A673 (cell line): ENCODE measurements at regions not wholly inside any gene's neighbourhood (a gene's known extent, or its start where the extent isn't known, plus 50 kb on each side); places are given as distances from the start of the nearest gene placed in this dataset.

Experiments
- BruUV-seq: library from RNA; stranded (reverse); fragments of 400-500 nt; replicated peaks from 2 replicates; lab custom pipeline; 2021; lab: Mats Ljungman, UMichigan
- CTCF ChIA-PET: fragments of 300-600 bp; sonication (Branson Sonifier 250); formaldehyde crosslinking; loops from one replicate; lab custom pipeline; 2022; ENCODE audit warnings: antibody characterized with exemption; lab: Charles Lee
- POLR2A ChIA-PET: fragments of 300-600 bp; sonication (Branson Sonifier 250); formaldehyde crosslinking; loops from one replicate; lab custom pipeline; 2022; ENCODE audit warnings: antibody characterized with exemption; ENCODE audit not compliant: low non-redundant PET; lab: Charles Lee
- DNase-seq: peaks from one replicate; pipeline ENCODE4 v3.0.0-alpha.2; 2015; ENCODE audit warnings: low spot score
- H3K27ac ChIP-seq: fragments of 200-600 bp; sonication (generic); 2 replicates; pipeline ENCODE4 v1.5.1; 2016; ENCODE audit warnings: mixed run types, low read depth, mild to moderate bottlenecking, mixed read lengths, antibody characterized with exemption, low read length; ENCODE audit not compliant: poor library complexity, severe bottlenecking
- H3K27me3 ChIP-seq: fragments of 200-600 bp; sonication (generic); replicated peaks from 2 replicates; pipeline ENCODE4 v1.6.1; 2017; ENCODE audit warnings: mixed run types, low read depth, mild to moderate bottlenecking, mixed read lengths, antibody characterized with exemption, low read length; ENCODE audit not compliant: insufficient read depth, poor library complexity
- H3K36me3 ChIP-seq: fragments of 200-600 bp; sonication (generic); 2 replicates; pipeline ENCODE4 v1.6.1; 2016; ENCODE audit warnings: mixed run types, mild to moderate bottlenecking, mixed read lengths, antibody characterized with exemption, low read length; ENCODE audit not compliant: insufficient read depth, poor library complexity, severe bottlenecking
- H3K4me1 ChIP-seq: fragments of 200-600 bp; sonication (generic); 2 replicates; pipeline ENCODE4 v1.6.1; 2017; ENCODE audit warnings: mixed run types, mild to moderate bottlenecking, mixed read lengths, antibody characterized with exemption, low read length; ENCODE audit not compliant: insufficient read depth, poor library complexity, severe bottlenecking
- H3K4me3 ChIP-seq: fragments of 200-600 bp; sonication (generic); 2 replicates; pipeline ENCODE4 v1.5.1; 2016; ENCODE audit warnings: low read depth, mixed run types, mild to moderate bottlenecking, mixed read lengths, low read length; ENCODE audit not compliant: poor library complexity, severe bottlenecking
- H3K9me3 ChIP-seq: fragments of 200-600 bp; sonication (generic); 2 replicates; pipeline ENCODE4 v1.6.1; 2016; ENCODE audit warnings: mixed run types, low read depth, mild to moderate bottlenecking, mixed read lengths, antibody characterized with exemption, low read length; ENCODE audit not compliant: poor library complexity, severe bottlenecking
- CTCF ChIP-seq: fragments of 300-800, 200-600 bp; sonication (generic); conservative IDR thresholded peaks from 2 replicates; pipeline ENCODE4 v1.5.1; 2017; ENCODE audit warnings: low read depth, mild to moderate bottlenecking, antibody characterized with exemption, low read length, moderate library complexity, mixed read lengths
- EZH2 ChIP-seq: fragments of 200-600 bp; sonication (generic); IDR thresholded peaks from 2 replicates; pipeline ENCODE4 v1.6.1; 2017; ENCODE audit warnings: borderline replicate concordance, low read depth, mild to moderate bottlenecking, mixed read lengths, antibody characterized with exemption, low read length; ENCODE audit not compliant: poor library complexity, severe bottlenecking
- intact Hi-C: fragments of 100-400 bp; cut with micrococcal nuclease; formaldehyde crosslinking; loops from one replicate; pipeline ENCODE4 v1.10.0; 2022; ENCODE audit not compliant: unreplicated experiment

DNA sequence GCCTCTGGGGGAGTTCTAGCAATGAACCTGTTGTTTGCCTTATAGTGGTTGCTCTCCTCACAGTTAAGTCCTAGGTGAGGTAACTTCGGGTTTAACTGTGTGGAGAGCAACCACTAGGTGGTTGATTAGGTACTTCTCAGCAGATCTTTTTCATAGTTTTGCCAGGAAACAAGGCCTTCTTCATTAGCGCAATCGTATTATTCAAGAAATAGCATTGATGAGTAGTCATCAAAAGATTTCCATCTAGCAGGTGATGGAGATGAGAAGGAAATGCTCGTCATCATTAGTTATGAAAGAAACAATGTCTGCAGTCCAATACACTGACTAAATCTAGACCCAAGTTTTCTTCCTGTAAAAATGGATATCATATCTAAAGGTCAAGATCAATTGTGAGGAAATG lies 923.3 kb downstream of the AACS start:
- POLR2A ChIA-PET: no interaction called here
- Histone ChIP-seq H3K9me3 (no peaks in the 10 kb centered on the region), H3K27me3 (peaks cover 9% of the 10 kb centered on the region), H3K36me3 (no peaks in the 10 kb centered on the region), H3K27ac (no peak overlapping the region), H3K4me3 (no peak overlapping the region), H3K4me1 (no peaks in the 10 kb centered on the region)
- intact Hi-C loops: no loop called here
- DNase-seq: no peak
- TF ChIP-seq EZH2: no peak
- TF ChIP-seq CTCF: no peak
- CTCF ChIA-PET: no interaction called here
- no TSS peak for BruUV-seq

DNA sequence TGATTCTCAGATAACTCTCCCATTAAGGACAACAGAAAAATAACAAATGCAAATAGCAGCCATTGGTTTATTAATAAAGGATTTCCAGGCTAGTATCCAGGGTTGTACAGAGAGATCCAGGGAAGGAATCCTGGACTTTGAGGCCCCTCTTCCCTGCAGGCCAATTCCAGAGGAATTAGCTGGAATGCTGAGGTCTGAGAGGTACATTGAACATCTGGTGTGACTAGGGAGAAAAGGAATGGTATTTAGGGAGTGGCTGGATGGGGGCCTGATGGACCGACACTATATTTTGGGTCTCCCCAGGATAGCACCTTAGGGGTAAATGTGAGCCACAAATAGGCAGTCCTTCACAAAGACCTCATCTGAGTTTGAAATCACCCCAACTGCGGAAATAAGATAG lies 924.5 kb downstream of the AACS start:
- ChIA-PET POLR2A (no interaction called here), CTCF (no interaction called here)
- Histone ChIP-seq H3K4me1 (no peaks in the 10 kb centered on the region), H3K27me3 (peaks cover 9% of the 10 kb centered on the region), H3K4me3 (no peak overlapping the region), H3K36me3 (no peaks in the 10 kb centered on the region), H3K9me3 (no peaks in the 10 kb centered on the region), H3K27ac (no peak overlapping the region)
- no peak for TF ChIP-seq CTCF
- TF ChIP-seq EZH2: no peak
- DNase-seq: no peak
- intact Hi-C loops: no loop called here
- no TSS peak for BruUV-seq

DNA sequence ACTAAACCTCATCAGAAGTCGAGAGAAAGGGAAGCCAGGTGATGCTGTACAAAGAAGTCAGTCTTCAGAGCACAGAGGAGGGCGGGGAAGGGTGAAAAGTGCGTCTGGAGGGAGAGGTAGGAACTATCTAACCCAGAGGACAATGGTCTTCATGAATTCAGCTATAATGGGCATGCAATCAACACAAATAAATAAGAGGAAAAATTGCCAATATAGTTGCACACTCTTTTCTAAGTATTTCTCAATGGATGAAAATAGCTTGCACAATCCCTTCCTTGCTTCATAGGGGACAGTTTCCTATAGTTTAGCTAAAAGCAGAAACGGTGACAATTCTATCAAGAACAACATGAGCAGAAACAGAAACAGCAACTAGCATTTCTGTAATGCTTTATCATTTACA lies 931.2 kb downstream of the AACS start:
- BruUV-seq: no TSS peak

More for the DNA sequence above, 931.2 kb downstream of the AACS start:
- ChIA-PET POLR2A (no interaction called here), CTCF (no interaction called here)
- TF ChIP-seq CTCF: no peak
- TF ChIP-seq EZH2: no peak
- no peak overlapping the region for H3K27ac ChIP-seq
- no peaks in the 10 kb centered on the region for H3K9me3 ChIP-seq
- H3K27me3 ChIP-seq: peaks cover 35% of the 10 kb centered on the region
- DNase-seq: no peak
- no peak overlapping the region for H3K4me3 ChIP-seq
- no peaks in the 10 kb centered on the region for H3K4me1 ChIP-seq
- H3K36me3 ChIP-seq: no peaks in the 10 kb centered on the region
- intact Hi-C loops: no loop called here
